Activated CD8-positive, alpha-beta memory T cell treated with anti-CD3 and anti-CD28 coated beads, Interleukin-2, amount 50 U/mL, for 4 hours (primary cell): ENCODE measurements at regions not wholly inside any gene's neighbourhood (a gene's known extent, or its start where the extent isn't known, plus 50 kb on each side); places are given as distances from the start of the nearest gene placed in this dataset.

Experiments used
- DNase-seq: peaks from one replicate; pipeline ENCODE4 v3.0.0-alpha.2; 2020

GRCh38 chr9:108642871-108643270, 212.9 kb downstream of the ACTL7B start:
- DNase-seq: no peak

- no peak for DNase-seq
These were observed 215.6 kb downstream of the ACTL7B start for GRCh38 chr9:108640230-108640629.

DNA sequence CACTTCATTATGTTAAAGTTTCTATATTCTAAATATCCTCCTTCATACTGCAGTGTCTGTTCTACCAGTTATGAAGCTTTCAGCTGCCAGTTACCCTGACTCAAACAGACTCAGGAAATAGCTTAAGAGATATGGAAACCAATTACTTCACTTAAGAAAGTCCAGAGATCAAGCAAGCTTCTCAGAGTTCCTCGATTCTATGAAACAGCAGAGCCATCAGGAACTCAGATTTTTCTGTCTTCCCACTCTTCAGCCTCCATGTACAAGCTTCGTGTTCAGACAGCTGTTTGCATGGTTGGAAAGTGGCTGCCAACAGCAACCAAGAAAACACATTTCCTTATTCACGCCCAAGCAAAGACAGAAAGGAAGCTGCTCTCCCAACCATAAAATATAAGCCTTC, 216.1 kb downstream of the ACTL7B start:
- DNase-seq: no peak

DNA sequence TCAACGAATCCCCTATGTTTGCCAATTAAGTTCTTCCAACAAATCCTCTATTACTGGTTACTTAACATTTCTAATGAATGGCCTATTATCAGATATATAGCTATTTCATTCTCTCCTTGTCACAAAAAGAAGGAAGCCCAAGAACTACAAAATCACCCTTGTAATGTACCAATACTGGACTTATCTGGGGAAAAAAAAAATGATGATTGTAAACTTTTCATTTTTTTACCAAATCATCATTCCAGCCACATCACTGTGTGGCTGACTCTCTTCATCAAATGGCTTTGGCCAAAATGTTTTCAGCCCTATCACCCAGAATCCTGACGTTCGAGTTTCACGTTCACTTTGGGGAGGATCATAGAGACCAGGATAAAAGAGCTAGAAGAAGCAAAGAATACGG, 216.7 kb downstream of the ACTL7B start:
- DNase-seq: no peak

DNA sequence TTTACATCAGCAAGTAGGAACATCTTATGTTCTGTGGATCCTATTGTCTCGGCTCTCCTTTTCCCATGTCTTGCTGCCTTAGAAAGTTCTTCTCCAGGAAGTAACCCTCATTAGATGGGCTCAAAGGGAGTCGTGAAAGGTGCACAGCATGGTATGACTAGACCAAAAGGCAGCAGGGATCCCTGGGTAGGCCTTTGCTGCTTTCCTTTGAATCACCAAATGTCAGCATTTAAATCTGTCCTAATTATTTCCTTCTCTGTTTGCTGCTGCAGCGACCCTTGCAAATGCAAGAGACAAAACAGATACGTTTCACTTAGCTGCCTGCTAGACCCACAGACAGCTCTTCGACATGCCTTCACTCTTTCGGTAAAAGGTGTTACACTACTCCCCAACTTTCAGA, 218.4 kb downstream of the ACTL7B start:
- DNase-seq: no peak

- DNase-seq: no peak
These were observed 219.8 kb downstream of the ACTL7B start for GRCh38 chr9:108636013-108636412.

- no peak for DNase-seq
These were observed 220.9 kb downstream of the ACTL7B start for GRCh38 chr9:108634672-108635462.

- DNase-seq: no peak
These were observed 221.6 kb downstream of the ACTL7B start for GRCh38 chr9:108634204-108634603.

DNA sequence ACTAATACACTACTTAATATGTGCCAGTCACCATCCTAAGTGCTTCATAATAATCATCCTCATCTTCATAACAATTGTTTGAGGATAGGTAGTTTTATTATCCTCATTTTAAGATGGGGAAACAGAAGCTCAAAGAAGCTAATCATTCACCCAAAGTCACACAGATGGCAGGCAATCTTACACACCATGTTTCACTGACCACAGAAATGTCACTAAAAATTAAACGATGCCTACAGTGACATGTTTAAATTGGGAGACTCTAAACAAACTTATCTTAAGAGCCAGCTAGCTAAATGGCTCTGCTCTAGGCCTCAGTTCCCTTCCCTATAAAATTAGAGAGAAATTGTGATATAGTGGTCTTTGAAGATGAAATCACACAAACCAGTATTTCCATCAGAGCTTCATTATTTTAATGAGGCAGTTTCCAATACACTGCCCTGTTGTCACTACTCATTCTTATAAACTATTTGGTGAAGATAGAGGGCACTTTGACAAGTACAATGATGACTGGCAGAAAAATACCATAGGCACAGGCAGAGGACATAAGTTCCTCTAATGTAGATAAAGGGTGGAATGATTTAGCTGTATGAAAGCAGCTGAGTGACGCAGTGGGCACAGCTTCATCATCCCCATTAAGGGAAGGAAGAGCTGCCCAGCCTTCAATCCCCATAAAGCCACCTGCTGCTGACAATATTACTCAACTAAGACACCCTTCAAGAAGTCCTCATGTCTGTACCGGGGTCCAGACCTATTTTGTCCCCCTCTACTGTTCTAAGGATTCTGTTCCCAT, 224.1 kb downstream of the ACTL7B start:
- no peak for DNase-seq

- no peak for DNase-seq
These were observed 227.5 kb downstream of the ACTL7B start for GRCh38 chr9:108628316-108628715.

DNA sequence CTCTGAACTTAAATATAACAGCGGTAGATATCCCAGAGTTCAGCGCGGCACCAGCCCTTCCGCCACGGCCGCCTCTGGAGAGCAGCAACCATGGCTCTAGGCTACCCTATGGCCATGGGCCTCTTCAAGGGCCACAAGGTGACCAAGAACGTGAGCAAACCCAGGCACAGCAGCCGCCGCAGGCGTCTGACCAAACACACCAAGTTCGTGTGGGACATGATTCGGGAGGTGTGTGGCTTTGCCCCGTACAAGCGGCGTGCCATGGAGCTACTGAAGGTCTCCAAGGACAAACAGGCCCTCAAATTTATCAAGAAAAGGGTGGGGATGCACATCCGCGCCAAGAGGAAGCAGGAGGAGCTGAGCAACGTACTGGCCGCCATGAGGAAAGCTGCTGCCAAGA, 229.0 kb downstream of the ACTL7B start:
- DNase-seq: no peak

- no peak for DNase-seq
These were observed 233.6 kb downstream of the ACTL7B start for GRCh38 chr9:108621991-108622855.

- no peak for DNase-seq
These were observed 235.0 kb downstream of the ACTL7B start for GRCh38 chr9:108620767-108621166.

DNA sequence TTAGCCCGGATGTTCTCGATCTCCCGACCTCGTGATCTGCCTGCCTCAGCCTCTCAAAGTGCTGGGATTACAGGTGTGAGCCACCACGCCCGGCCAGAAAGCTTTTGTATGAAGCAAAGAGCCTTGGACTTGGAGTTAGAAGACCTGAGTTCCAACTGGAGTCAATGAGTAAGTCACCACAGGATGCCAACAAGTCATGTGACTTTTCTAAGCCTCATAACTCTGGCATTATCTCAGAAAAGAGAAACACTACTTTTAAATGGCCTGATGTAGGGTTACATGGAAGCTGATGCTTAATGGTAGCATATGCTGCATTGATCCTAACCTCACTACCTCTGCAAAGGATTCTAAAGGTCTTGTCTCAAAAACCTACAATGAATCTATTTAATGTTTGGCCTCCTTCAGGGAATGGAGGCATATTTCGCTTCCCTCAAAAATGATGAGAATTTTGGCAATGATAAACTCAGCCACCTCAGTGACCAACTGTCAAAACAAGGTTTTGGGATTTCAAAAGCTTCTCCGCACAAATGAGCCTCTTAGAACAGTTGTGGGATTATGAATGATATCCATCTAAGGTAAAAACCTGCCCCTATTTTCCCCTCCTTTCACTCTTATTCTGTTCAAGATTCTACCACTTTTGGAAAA, 236.8 kb downstream of the ACTL7B start:
- DNase-seq: no peak

DNA sequence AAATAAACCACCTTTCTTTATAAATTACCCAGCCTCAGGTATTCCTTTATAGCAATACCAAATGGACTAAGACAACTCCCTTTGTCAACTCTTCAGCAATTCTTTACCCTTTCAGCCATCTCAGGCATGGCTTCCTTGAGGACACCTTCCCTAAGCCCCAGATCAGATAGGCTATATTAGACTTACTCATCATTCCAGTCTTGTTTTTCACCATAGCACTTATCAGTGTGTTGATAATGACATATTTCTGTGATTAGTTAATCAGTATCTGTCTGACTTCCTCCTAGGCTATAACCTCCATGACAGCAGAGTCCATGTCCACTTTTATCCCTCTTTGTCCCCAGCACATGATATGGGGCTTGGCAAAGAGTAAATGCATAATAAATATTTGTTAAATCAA, 238.1 kb downstream of the ACTL7B start:
- no peak for DNase-seq

DNA sequence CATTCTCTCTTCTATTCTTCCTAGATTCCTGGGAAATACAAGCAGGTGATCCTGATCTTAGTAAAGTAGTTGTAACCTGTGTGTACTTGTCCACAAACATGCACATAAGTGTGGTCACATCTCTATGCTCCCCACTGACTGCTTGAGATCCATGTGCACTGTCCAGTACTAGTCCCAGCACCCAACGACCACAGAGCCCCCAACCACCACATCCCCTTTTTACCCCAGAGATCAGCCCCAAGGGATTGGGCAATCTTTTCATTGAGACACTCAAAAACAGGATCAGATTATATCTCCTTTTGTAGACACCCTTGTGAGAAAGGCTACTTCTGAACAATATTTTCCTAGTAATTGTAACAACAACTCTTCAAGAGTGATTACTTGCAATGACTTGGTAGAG, 240.6 kb downstream of the ACTL7B start:
- DNase-seq: no peak

DNA sequence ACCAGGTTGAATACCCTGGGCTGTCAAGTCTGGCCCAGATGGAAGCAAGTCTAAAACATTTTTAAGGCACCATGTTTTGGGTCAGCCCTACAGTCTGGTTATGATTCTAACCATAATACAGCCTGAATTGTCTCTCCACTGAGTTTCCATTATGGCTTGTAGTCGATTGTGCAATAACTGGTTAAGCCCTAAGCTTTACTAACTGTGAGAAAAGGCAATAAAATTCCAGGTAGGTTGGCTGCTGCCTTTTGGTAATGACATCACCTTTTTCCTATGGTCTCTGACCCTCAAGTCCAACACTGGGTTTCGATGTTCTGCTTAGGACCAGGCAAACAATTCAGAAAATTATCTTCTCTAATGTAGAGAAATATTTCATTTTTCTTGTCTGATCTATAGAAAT, 243.3 kb downstream of the ACTL7B start:
- no peak for DNase-seq

GRCh38 chr9:108609897-108610253, 245.9 kb downstream of the ACTL7B start:
- DNase-seq: no peak

GRCh38 chr9:108609227-108609896, 246.4 kb downstream of the ACTL7B start:
- no peak for DNase-seq

GRCh38 chr9:108607607-108608006, 248.2 kb downstream of the ACTL7B start:
- DNase-seq: no peak

DNA sequence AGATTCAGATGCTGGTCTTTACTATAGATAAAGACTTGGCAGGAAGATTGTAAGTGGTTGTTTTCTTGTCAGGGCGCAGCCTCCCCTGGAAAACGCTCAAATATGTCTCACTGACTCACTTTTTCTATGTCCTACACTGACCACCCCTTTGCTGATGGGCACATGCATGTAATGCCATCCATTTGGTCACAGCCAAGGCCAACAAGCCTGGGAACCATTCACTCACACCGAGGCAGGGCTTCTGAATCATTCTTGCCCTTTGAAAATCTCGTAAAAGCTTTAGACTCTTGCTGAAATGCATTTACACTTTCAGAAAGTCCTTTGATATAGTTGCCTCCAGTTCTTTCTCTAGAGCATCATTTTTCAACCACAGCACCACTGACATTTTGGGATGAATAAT, 249.4 kb downstream of the ACTL7B start:
- no peak for DNase-seq

- DNase-seq: no peak
These were observed 252.6 kb downstream of the ACTL7B start for GRCh38 chr9:108603141-108603540.
